ENCODE measurements at regions not wholly inside any gene's neighbourhood (a gene's known extent, or its start where the extent isn't known, plus 50 kb on each side); places are given as distances from the start of the nearest gene placed in this dataset.

DNA sequence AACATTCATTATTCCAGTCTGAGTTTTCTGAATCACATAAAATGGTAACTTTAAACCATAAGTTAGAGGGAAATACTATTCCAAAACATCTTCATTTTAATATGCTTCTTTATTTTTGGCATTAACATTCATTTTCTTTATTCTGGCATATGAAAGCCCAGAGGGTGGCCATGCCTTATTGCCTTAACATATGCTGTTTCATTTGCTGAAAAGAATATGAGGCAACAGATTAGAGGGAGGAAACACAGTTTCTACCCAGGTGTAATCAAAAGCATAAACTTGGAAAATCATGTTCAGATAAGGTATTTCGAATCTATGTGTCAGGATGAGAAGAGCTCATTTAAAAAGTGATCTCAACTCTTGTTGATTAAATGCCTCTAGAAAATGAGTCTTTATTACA is 379.9 kb upstream of the DSEL start:
- no peak for DNase-seq

GRCh38 chr18:67893916-67894315 is 377.4 kb upstream of the DSEL start:
- no peak for DNase-seq

- no peak for DNase-seq
These were observed 360.4 kb upstream of the DSEL start for GRCh38 chr18:67876871-67877270.

DNA sequence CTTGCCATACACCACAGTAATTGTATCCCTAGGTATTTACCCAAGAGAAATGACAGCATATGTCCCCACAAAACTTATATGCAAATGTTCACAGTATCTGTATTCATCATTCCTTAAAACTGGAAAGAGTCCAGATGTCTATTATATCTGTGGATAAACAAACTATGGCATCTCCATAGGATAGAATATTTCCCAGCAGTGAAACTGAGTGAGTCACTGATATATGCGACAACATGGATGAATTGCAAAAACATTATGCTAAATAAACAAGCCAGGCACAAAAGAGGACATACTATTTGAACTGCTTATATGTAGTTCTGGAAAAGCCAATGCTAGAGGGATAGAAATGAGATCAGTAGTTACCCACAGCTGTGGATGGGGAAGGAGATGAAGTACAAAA is 359.4 kb upstream of the DSEL start:
- no peak for DNase-seq

DNA sequence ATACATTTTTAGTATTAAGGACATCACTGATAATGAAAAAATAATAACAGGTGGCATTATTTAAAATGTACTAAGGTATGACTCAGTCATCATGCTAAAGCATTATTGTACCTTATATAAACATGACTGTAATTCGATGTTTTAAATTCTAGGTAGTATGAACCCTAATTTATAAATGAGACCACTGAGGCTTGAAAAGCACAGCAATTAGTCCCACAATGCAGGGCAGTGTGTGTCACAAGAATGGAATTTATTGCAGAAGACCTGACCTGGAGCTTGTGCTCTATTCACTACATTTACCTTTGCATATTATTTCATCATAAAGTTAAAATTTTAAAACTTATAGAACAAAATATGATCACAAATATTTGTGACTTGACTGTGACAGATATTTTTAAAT is 358.5 kb upstream of the DSEL start:
- no peak for DNase-seq

DNA sequence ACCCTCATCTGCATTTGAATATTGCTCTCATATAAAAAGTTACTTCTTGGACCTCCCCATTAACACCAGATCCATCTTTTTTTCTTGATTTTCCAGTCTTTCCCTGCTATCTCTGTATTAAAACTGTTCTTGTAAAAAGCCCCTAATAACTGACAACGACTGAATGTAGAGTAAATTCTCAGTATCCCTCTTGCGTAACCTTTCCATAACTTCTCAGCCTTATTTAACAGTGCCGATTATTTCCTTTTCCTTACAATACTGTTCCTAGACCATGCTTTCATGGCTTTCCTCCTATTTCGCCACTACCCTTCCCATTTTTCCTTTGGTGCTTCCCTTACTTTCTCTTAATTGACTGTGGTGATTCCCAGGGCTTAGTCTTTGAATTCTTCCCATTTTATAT is 348.9 kb upstream of the DSEL start:
- DNase-seq, result no peak

- DNase-seq, result no peak
These were observed 348.3 kb upstream of the DSEL start for GRCh38 chr18:67864677-67865340.

GRCh38 chr18:67862069-67862468 is 345.5 kb upstream of the DSEL start:
- DNase-seq, result no peak

GRCh38 chr18:67854340-67854739 is 337.8 kb upstream of the DSEL start:
- no peak for DNase-seq

DNA sequence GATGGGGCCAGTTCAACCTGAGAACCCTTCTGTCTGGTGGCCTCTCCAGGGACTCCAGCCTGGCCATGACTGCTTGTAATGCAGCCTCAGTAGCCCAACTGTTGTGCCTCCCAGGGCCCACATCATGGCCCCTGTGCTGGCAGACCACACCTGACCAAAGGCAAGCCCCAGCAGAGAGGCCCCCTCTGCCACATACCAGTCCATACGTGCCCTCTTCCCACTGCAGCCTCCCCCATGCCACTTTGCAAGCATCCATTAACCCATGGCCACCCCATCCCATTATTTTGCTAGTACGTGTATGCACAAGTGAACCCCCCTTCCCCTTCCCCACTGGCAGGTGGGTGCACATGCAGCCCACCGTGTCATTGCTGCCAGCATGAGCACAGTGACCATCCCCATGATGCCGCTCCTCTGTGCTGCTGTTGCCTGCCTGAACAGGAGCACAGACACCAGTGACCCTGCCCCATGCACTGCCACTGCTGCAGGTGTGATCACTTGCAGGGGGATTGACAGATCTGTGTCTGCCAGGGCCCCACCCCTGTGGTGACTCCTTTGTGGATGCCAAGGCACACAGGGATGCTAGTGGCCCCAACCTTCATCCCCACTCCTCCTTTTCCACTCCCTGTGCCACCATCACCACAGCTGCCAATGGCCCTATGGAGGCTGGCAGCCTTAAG is 330.0 kb upstream of the DSEL start:
- DNase-seq, result no peak

DNA sequence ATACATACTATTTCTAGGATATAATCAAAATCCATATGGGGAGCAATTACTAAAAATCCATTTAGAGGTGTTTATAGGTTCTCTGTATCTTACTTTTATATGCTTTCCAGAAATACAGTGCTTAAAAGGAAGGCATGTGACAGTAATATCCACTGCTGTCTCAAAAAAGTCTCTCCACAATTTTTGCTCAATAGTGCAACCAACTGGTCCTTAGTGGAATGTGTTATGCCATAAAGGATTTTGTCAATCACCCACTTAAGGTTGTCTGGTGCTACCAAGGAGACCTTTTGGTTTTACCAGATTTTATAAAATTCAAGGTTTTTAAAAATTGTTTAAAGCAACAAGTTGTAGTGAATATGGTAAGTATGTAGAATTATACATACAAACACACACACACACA is 328.5 kb upstream of the DSEL start:
- no peak for DNase-seq

DNA sequence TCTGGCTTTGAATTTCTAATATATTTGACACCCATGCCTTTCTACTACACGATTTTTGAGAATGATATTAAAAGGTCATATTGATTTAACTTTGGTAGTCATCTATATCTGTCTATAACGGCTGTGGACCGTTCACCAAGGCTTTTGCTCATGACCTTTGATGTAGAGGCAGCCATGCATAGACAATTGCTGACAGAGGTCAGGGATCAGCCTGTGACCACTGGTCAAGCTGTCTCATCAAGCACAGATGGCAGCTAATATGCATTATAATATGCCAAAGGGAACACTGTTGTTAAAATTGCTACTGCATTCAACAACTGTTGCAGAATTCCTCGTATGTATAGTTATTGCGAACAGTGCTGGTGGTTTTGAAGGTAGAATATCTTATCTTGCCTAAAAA is 323.9 kb upstream of the DSEL start:
- no peak for DNase-seq

DNA sequence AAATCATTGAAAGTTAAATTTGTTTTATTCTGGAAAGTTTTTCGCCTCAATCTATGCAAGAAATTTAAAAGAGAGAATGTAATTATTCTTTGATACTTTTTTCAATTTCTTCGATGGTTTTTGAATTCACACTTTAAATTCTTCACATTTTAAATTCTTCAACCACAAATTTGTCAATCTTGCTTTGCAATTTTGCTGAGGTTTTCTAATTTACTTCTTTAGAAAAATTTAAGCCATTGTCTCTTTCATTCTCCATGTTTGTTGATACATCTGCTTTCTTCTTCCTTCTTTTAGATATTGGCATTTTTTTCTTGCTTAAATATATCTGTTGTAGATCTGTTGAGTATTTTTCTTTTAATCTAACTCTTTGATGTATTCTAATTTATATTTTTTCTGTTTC is 301.9 kb upstream of the DSEL start:
- DNase-seq, result no peak

- no peak for DNase-seq
These were observed 298.8 kb upstream of the DSEL start for GRCh38 chr18:67815280-67815679.

DNA sequence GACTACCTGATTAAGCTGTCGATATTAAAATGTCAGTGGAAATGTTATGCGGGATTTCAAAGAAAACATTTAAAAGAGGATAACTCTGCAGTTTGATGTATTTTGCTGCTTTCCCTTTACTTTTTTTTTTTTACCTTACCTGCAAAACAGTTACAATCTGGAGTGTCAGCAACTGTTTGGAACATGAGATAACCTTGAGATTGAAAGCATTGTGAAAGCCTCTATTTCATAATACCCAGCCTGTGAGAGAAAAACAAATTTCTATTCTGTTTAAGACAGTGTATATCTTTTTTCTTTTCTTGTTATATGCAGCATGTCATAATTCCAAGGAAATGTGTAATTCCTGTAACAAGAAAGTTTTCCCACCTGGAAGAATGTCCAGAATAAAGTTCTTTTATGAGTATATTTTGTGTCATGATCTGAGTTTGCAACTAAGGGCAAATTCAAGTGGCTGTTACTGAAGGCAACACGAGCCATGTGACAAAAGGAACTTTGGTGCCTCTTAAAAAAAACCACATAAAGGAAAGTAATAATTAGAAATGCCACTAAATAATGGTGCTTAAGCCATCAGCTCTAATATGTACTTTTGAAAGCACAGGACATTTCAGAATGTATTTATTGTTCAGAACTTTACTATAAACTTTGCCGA is 297.0 kb upstream of the DSEL start:
- no peak for DNase-seq

- no peak for DNase-seq
These were observed 288.7 kb upstream of the DSEL start for GRCh38 chr18:67805261-67805660.

DNA sequence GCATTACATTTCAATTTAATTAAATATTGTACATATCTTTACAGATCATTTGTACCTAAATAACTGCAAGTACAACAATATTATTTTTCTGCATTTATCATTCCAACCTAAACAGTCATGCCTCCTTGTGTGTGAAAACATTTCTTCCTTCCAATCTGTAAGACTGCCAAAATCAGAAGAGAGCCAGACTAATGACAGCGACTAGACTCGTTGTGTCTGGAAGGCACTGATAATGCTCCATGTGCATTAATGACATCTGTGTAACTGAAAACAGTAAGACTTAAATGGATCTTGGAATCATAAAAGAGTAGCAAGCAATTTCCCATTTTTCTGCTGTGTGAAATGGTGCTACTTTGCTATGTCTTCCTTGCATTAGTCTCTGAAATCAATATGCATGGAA is 278.0 kb upstream of the DSEL start:
- no peak for DNase-seq

- no peak for DNase-seq
These were observed 274.0 kb upstream of the DSEL start for GRCh38 chr18:67790527-67790926.

DNA sequence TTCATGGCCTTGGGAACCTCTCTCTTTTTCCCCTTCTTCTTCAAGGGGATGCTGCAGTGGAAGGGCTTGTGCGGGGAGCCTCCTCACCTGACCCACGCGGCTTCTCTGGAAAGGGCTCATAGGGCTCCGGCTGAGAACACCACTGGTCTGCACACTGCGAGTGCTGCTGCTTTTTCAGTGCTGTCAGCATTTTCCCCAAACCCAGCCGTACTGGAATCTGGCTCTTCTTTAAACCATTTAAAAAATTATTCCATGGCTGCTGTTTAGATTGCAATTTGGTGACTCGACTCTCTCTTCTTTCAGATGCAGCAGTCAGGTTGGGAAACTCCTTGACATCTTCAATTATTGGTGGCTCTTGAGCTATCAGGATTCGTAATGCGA is 272.6 kb upstream of the DSEL start:
- DNase-seq, result no peak

DNA sequence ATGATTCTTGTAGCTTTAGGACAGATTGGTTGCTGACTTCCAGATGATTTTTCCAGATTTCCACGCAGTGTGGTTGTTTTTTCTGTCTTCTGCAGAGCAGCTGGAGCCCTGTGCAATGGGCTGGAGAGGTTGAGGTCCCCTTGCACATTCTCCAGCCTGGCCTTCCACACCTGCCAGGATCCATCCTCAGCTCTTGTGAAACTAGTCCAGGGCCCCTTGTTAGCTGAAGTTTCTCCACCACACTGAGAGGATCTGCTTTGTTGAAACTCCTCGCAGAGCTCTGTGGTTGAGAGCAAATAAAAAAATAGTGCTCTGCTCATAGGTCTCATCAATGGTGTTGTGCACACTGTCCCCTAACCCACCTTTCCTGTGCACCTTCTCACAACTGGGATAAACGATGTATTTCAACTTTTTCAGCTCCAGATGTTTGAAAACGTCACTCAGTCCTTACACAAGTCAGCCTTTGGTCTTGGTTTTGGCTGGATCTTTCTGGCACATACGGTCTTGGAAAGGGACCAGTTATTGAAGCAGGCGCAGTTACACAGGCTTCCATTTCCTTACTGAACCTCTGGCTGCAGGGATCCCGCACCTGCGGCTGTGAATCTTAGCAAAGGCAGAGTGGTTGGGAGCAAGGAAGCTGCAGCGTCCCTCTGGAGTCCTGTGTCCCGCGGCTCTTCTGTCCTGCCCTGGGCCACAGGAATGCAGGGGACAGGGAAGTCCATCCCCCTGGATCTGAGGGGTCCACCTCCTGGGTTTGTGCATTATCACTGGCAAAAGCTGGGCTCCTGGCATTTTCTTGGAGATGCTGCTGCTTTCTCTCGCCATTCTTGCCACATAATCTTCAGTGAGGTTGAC is 272.0 kb upstream of the DSEL start:
- DNase-seq, result no peak

GRCh38 chr18:67783196-67783946 is 266.9 kb upstream of the DSEL start:
- no peak for DNase-seq

GRCh38 chr18:67778016-67778415 is 261.5 kb upstream of the DSEL start:
- no peak for DNase-seq
